GM23338 (cell line): ENCODE measurements at regions not wholly inside any gene's neighbourhood (a gene's known extent, or its start where the extent isn't known, plus 50 kb on each side); places are given as distances from the start of the nearest gene placed in this dataset.

Source experiments
- ATAC-seq: fragments of 200-7000 bp; cut with Tn5 transposase; 3 replicates; pipeline ENCODE4 v1.9.1; 2020
- DNase-seq: peaks from one replicate; pipeline ENCODE4 v3.0.0-alpha.2; 2015; ENCODE audit warnings: low spot score
- H2AFZ ChIP-seq: fragments of 200-600 bp; sonication (generic); 2 replicates; pipeline ENCODE4 v1.8.0; 2016; ENCODE audit warnings: antibody characterized with exemption, mild to moderate bottlenecking, moderate library complexity
- H3F3A ChIP-seq: fragments of 200-600 bp; sonication (generic); replicated peaks from 2 replicates; pipeline ENCODE4 v1.8.0; 2017; ENCODE audit warnings: antibody characterized with exemption, mixed run types, low read depth
- H3K27ac ChIP-seq: fragments of 200-600 bp; sonication (generic); 2 replicates; pipeline ENCODE4 v1.6.1; 2016; ENCODE audit warnings: low read depth
- H3K27me3 ChIP-seq: fragments of 200-600 bp; sonication (generic); 2 replicates; pipeline ENCODE4 v1.8.0; 2016; ENCODE audit warnings: mild to moderate bottlenecking, mixed run types, moderate library complexity; ENCODE audit not compliant: insufficient read depth
- H3K36me3 ChIP-seq: fragments of 200-600 bp; sonication (generic); 2 replicates; pipeline ENCODE4 v1.8.0; 2016; ENCODE audit warnings: mild to moderate bottlenecking; ENCODE audit not compliant: insufficient read depth
- H3K4me1 ChIP-seq: fragments of 200-600 bp; sonication (generic); 2 replicates; pipeline ENCODE4 v1.8.0; 2016; ENCODE audit warnings: mild to moderate bottlenecking, moderate library complexity; ENCODE audit not compliant: insufficient read depth
- H3K4me2 ChIP-seq: fragments of 200-600 bp; sonication (generic); 2 replicates; pipeline ENCODE4 v1.7.1; 2017; ENCODE audit warnings: mixed run types
- H3K4me3 ChIP-seq: fragments of 200-600 bp; sonication (generic); 2 replicates; pipeline ENCODE4 v1.6.1; 2016; ENCODE audit warnings: mixed run types
- H3K79me2 ChIP-seq: fragments of 200-600 bp; sonication (generic); replicated peaks from 2 replicates; pipeline ENCODE4 v1.8.0; 2017; ENCODE audit warnings: mild to moderate bottlenecking; ENCODE audit not compliant: insufficient read depth
- H3K9me2 ChIP-seq: fragments of 200-600 bp; sonication (generic); 2 replicates; pipeline ENCODE4 v1.8.0; 2017; ENCODE audit not compliant: insufficient read depth
- H4K20me1 ChIP-seq: fragments of 200-600 bp; sonication (generic); replicated peaks from 2 replicates; pipeline ENCODE4 v1.8.0; 2017; ENCODE audit warnings: mild to moderate bottlenecking; ENCODE audit not compliant: insufficient read depth
- H3K27ac Mint-ChIP-seq: 2 replicates; pipeline ENCODE4 v1.8.0; 2020; ENCODE audit warnings: inconsistent platforms, mild to moderate bottlenecking, moderate library complexity, mixed read lengths
- H3K27me3 Mint-ChIP-seq: 3 replicates; pipeline ENCODE4 v1.8.0; 2022; ENCODE audit warnings: low read depth, mild to moderate bottlenecking, moderate library complexity, mixed read lengths, inconsistent platforms; ENCODE audit not compliant: insufficient read depth, poor library complexity
- H3K36me3 Mint-ChIP-seq: 3 replicates; pipeline ENCODE4 v1.8.0; 2021; ENCODE audit warnings: low read depth, mild to moderate bottlenecking, inconsistent platforms, moderate library complexity, mixed read lengths
- H3K4me1 Mint-ChIP-seq: 3 replicates; pipeline ENCODE4 v1.8.0; 2020; ENCODE audit warnings: mild to moderate bottlenecking, inconsistent platforms, mixed read lengths
- H3K4me3 Mint-ChIP-seq: 3 replicates; pipeline ENCODE4 v1.8.0; 2021; ENCODE audit warnings: moderate library complexity, mild to moderate bottlenecking, inconsistent platforms, mixed read lengths
- H3K9me3 Mint-ChIP-seq: 3 replicates; pipeline ENCODE4 v1.8.0; 2020; ENCODE audit warnings: moderate library complexity, mild to moderate bottlenecking, inconsistent platforms, mixed read lengths
- CREB1 ChIP-seq: fragments of 250-450 bp; sonication (Bioruptor Pico); IDR thresholded peaks from 2 replicates; pipeline ENCODE4 v1.5.0; 2020; ENCODE audit warnings: low read depth, mild to moderate bottlenecking, moderate library complexity
- EZH2 ChIP-seq: fragments of 200-600 bp; sonication (generic); IDR thresholded peaks from one replicate; pipeline ENCODE4 v1.8.0; 2017; ENCODE audit warnings: antibody characterized with exemption, mild to moderate bottlenecking, low read depth; ENCODE audit not compliant: unreplicated experiment
- EZH2phosphoT487 ChIP-seq: fragments of 200-600 bp; sonication (generic); IDR thresholded peaks from one replicate; pipeline ENCODE4 v1.8.1; 2018; ENCODE audit warnings: antibody characterized with exemption; ENCODE audit not compliant: unreplicated experiment
- JUNB ChIP-seq: IDR thresholded peaks from one replicate; pipeline ENCODE4 v1.6.1; 2016; ENCODE audit warnings: antibody characterized with exemption; ENCODE audit not compliant: unreplicated experiment
- NANOG ChIP-seq: IDR thresholded peaks from 2 replicates; pipeline ENCODE4 v1.6.1; 2016; ENCODE audit warnings: antibody characterized with exemption, borderline replicate concordance
- POLR2AphosphoS5 ChIP-seq: IDR thresholded peaks from 2 replicates; pipeline ENCODE4 v1.6.1; 2016; ENCODE audit warnings: antibody characterized with exemption, low read depth
- STAT1 ChIP-seq: IDR thresholded peaks from one replicate; pipeline ENCODE4 v1.6.1; 2016; ENCODE audit warnings: antibody characterized with exemption; ENCODE audit not compliant: unreplicated experiment
- ZNF114 ChIP-seq: fragments of 250-450 bp; sonication (Bioruptor Pico); IDR thresholded peaks from 2 replicates; pipeline ENCODE4 v1.5.0; 2020; ENCODE audit warnings: mild to moderate bottlenecking, moderate library complexity
- ZNF331 ChIP-seq: fragments of 250-450 bp; sonication (Bioruptor Pico); IDR thresholded peaks from 2 replicates; pipeline ENCODE4 v1.5.0; 2020; ENCODE audit warnings: low read depth, mild to moderate bottlenecking, moderate library complexity
- TF ChIP-seq, protein P1 (sequence below): IDR thresholded peaks from 2 replicates; pipeline ENCODE4 v1.6.1; 2016; ENCODE audit warnings: antibody characterized with exemption
- TF ChIP-seq, protein P2 (sequence below): IDR thresholded peaks from one replicate; pipeline ENCODE4 v1.6.1; 2018; ENCODE audit warnings: antibody characterized with exemption; ENCODE audit not compliant: unreplicated experiment
- TF ChIP-seq, protein P3 (sequence below), 2 experiments: fragments of 200-600 bp in 1 of 2; sonication (generic) in 1 of 2; conservative IDR thresholded peaks; 2 replicates each; pipeline versions ENCODE4 v1.5.1 to v1.6.1; 2016 to 2017; ENCODE audit warnings: antibody characterized with exemption in 2 of 2, low read depth in 2 of 2, mild to moderate bottlenecking in 2 of 2, moderate library complexity in 1 of 2
- TF ChIP-seq, protein P4 (sequence below): fragments of 250-450 bp; sonication (Bioruptor Pico); IDR thresholded peaks from 2 replicates; pipeline ENCODE4 v1.5.0; 2020; ENCODE audit warnings: mild to moderate bottlenecking, moderate library complexity

DNA sequence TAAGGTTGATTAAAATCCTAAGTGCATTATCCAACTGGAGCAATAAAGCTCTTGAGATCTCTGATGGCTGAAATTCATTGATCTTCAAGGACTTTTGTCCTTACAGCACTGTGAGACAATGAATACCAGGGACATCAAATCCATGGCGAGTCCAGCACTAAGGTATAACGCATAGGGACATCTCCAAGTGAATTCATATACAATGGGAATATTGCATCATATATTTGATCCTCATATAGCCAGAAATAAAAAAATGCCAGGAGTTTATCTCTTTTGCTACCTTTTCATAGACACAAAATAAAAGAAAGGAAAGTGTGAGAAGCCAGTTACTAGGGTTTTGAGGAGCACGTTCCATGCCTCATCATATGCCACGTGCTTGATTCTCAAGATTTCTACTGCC lies 112.5 kb upstream of the CDH13 start:
- Mint-ChIP-seq H3K4me1 (no peaks in the 10 kb centered on the region), H3K36me3 (no peaks in the 10 kb centered on the region), H3K27ac (no peak overlapping the region), H3K9me3 (peaks cover 12% of the 10 kb centered on the region), H3K4me3 (no peak overlapping the region), H3K27me3 (peaks cover 7% of the 10 kb centered on the region)
- Histone ChIP-seq H3K9me2 (peaks cover 15% of the 10 kb centered on the region), H3K27ac (no peak overlapping the region), H3K36me3 (no peaks in the 10 kb centered on the region), H3F3A (no peaks in the 10 kb centered on the region), H3K79me2 (no peaks in the 10 kb centered on the region), H4K20me1 (no peaks in the 10 kb centered on the region), H3K4me1 (no peaks in the 10 kb centered on the region), H3K4me2 (no peak overlapping the region), H3K27me3 (no peaks in the 10 kb centered on the region), H3K4me3 (no peak overlapping the region), H2AFZ (no peak overlapping the region)
- ATAC-seq (no peak), DNase-seq (no peak)
- TF ChIP-seq CREB1 (CRISPR knock-in tag) = no peak
- TF ChIP-seq, protein P1, sequence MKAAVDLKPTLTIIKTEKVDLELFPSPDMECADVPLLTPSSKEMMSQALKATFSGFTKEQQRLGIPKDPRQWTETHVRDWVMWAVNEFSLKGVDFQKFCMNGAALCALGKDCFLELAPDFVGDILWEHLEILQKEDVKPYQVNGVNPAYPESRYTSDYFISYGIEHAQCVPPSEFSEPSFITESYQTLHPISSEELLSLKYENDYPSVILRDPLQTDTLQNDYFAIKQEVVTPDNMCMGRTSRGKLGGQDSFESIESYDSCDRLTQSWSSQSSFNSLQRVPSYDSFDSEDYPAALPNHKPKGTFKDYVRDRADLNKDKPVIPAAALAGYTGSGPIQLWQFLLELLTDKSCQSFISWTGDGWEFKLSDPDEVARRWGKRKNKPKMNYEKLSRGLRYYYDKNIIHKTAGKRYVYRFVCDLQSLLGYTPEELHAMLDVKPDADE = no peak
- TF ChIP-seq, protein P2, sequence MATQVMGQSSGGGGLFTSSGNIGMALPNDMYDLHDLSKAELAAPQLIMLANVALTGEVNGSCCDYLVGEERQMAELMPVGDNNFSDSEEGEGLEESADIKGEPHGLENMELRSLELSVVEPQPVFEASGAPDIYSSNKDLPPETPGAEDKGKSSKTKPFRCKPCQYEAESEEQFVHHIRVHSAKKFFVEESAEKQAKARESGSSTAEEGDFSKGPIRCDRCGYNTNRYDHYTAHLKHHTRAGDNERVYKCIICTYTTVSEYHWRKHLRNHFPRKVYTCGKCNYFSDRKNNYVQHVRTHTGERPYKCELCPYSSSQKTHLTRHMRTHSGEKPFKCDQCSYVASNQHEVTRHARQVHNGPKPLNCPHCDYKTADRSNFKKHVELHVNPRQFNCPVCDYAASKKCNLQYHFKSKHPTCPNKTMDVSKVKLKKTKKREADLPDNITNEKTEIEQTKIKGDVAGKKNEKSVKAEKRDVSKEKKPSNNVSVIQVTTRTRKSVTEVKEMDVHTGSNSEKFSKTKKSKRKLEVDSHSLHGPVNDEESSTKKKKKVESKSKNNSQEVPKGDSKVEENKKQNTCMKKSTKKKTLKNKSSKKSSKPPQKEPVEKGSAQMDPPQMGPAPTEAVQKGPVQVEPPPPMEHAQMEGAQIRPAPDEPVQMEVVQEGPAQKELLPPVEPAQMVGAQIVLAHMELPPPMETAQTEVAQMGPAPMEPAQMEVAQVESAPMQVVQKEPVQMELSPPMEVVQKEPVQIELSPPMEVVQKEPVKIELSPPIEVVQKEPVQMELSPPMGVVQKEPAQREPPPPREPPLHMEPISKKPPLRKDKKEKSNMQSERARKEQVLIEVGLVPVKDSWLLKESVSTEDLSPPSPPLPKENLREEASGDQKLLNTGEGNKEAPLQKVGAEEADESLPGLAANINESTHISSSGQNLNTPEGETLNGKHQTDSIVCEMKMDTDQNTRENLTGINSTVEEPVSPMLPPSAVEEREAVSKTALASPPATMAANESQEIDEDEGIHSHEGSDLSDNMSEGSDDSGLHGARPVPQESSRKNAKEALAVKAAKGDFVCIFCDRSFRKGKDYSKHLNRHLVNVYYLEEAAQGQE = no peak
- no peak for TF ChIP-seq JUNB
- TF ChIP-seq, protein P3, sequence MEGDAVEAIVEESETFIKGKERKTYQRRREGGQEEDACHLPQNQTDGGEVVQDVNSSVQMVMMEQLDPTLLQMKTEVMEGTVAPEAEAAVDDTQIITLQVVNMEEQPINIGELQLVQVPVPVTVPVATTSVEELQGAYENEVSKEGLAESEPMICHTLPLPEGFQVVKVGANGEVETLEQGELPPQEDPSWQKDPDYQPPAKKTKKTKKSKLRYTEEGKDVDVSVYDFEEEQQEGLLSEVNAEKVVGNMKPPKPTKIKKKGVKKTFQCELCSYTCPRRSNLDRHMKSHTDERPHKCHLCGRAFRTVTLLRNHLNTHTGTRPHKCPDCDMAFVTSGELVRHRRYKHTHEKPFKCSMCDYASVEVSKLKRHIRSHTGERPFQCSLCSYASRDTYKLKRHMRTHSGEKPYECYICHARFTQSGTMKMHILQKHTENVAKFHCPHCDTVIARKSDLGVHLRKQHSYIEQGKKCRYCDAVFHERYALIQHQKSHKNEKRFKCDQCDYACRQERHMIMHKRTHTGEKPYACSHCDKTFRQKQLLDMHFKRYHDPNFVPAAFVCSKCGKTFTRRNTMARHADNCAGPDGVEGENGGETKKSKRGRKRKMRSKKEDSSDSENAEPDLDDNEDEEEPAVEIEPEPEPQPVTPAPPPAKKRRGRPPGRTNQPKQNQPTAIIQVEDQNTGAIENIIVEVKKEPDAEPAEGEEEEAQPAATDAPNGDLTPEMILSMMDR (conservative IDR thresholded peaks at IDR 0.05; ENCODE audit: low read depth in 2 of 2) = no peak
- no peak for TF ChIP-seq EZH2phosphoT487
- no peak for TF ChIP-seq POLR2AphosphoS5
- no peak for TF ChIP-seq STAT1
- TF ChIP-seq, protein P4, sequence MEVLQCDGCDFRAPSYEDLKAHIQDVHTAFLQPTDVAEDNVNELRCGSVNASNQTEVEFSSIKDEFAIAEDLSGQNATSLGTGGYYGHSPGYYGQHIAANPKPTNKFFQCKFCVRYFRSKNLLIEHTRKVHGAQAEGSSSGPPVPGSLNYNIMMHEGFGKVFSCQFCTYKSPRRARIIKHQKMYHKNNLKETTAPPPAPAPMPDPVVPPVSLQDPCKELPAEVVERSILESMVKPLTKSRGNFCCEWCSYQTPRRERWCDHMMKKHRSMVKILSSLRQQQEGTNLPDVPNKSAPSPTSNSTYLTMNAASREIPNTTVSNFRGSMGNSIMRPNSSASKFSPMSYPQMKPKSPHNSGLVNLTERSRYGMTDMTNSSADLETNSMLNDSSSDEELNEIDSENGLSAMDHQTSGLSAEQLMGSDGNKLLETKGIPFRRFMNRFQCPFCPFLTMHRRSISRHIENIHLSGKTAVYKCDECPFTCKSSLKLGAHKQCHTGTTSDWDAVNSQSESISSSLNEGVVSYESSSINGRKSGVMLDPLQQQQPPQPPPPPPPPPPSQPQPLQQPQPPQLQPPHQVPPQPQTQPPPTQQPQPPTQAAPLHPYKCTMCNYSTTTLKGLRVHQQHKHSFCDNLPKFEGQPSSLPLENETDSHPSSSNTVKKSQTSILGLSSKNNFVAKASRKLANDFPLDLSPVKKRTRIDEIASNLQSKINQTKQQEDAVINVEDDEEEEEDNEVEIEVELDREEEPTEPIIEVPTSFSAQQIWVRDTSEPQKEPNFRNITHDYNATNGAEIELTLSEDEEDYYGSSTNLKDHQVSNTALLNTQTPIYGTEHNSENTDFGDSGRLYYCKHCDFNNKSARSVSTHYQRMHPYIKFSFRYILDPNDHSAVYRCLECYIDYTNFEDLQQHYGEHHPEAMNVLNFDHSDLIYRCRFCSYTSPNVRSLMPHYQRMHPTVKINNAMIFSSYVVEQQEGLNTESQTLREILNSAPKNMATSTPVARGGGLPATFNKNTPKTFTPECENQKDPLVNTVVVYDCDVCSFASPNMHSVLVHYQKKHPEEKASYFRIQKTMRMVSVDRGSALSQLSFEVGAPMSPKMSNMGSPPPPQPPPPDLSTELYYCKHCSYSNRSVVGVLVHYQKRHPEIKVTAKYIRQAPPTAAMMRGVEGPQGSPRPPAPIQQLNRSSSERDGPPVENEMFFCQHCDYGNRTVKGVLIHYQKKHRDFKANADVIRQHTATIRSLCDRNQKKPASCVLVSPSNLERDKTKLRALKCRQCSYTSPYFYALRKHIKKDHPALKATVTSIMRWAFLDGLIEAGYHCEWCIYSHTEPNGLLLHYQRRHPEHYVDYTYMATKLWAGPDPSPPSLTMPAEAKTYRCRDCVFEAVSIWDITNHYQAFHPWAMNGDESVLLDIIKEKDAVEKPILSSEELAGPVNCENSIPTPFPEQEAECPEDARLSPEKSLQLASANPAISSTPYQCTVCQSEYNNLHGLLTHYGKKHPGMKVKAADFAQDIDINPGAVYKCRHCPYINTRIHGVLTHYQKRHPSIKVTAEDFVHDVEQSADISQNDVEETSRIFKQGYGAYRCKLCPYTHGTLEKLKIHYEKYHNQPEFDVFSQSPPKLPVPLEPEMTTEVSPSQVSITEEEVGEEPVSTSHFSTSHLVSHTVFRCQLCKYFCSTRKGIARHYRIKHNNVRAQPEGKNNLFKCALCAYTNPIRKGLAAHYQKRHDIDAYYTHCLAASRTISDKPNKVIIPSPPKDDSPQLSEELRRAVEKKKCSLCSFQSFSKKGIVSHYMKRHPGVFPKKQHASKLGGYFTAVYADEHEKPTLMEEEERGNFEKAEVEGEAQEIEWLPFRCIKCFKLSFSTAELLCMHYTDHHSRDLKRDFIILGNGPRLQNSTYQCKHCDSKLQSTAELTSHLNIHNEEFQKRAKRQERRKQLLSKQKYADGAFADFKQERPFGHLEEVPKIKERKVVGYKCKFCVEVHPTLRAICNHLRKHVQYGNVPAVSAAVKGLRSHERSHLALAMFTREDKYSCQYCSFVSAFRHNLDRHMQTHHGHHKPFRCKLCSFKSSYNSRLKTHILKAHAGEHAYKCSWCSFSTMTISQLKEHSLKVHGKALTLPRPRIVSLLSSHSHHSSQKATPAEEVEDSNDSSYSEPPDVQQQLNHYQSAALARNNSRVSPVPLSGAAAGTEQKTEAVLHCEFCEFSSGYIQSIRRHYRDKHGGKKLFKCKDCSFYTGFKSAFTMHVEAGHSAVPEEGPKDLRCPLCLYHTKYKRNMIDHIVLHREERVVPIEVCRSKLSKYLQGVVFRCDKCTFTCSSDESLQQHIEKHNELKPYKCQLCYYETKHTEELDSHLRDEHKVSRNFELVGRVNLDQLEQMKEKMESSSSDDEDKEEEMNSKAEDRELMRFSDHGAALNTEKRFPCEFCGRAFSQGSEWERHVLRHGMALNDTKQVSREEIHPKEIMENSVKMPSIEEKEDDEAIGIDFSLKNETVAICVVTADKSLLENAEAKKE = no peak
- TF ChIP-seq ZNF331 (CRISPR knock-in tag) = no peak
- no peak for TF ChIP-seq ZNF114
- no peak for TF ChIP-seq NANOG
- no peak for TF ChIP-seq EZH2
